ENCODE measurements at regions not wholly inside any gene's neighbourhood (a gene's known extent, or its start where the extent isn't known, plus 50 kb on each side); places are given as distances from the start of the nearest gene placed in this dataset.

DNA sequence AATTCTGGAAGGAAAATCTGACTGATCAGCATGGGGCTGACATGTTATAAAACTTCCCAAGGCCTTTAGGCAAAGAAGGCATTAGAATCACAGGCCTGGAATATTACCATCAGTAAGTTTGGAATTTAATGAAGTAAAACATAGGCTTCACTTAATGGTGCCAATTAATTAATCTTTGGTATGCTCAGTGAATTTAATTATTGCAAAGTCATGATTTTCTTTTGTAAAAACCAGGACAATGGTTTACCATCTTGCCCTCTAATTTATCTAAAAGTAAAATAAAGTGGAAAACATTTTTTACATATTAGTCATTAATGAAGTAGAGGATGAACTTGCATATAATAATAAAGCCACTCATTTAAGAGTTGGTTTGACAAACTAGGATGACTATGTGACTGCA lies 220.3 kb downstream of the SEC23IP start:
- intact Hi-C loops (cut with micrococcal nuclease), result no loop called here
- no TSS peak for BruUV-seq (replicated peaks)
- no peak for FAIRE-seq
- Histone ChIP-seq H2AFZ (ENCODE audit: low read depth, low read length) (no peak overlapping the region), H3K9me1 (ENCODE audit: control insufficient read depth, insufficient read depth, low read length) (no peaks in the 10 kb centered on the region), H3K9ac (ENCODE audit: insufficient read depth in 1 of 2, low read depth in 2 of 2, low read length in 2 of 2) (no peak overlapping the region), H3K4me1 (replicated peaks in 1 of 2; ENCODE audit: control insufficient read depth in 2 of 2, insufficient read depth in 2 of 2, low read length in 2 of 2) (no peaks in the 10 kb centered on the region), H3K27me3 (ENCODE audit: control insufficient read depth in 2 of 2, insufficient read depth in 2 of 2, low read length in 2 of 2) (no peaks in the 10 kb centered on the region), H4K20me1 (replicated peaks; ENCODE audit: control insufficient read depth, insufficient read depth, low read length) (no peaks in the 10 kb centered on the region), H3K27ac (ENCODE audit: extremely low read depth, low read depth, low read length) (no peak overlapping the region), H3K4me2 (ENCODE audit: insufficient read depth, low read length) (no peak overlapping the region), H3K36me3 (ENCODE audit: control insufficient read depth, insufficient read depth, low read length) (no peaks in the 10 kb centered on the region), H3K4me3 (no peak overlapping the region), H3K79me2 (ENCODE audit: control insufficient read depth, insufficient read depth, low read length) (no peaks in the 10 kb centered on the region), H3K9me3 (replicated peaks; ENCODE audit: control insufficient read depth, insufficient read depth, low read depth, low read length) (no peaks in the 10 kb centered on the region)
- ChIA-PET CTCF (ENCODE audit: low intra/inter-chr PET ratio) (no interaction called here), POLR2A (no interaction called here)
- in situ Hi-C loops (cut with MboI), result no loop called here
- no peak for DNase-seq (ENCODE audit: extremely low read depth in 1 of 4, low spot score in 3 of 4)
- TF ChIP-seq RBFOX2 (IDR thresholded peaks at IDR 0.05; ENCODE audit: low read depth, low read length), result no peak
- TF ChIP-seq YY1 (IDR thresholded peaks at IDR 0.05; ENCODE audit: borderline replicate concordance in 1 of 3, control insufficient read depth in 1 of 3, extremely low read depth in 1 of 3, insufficient read depth in 3 of 3, insufficient read length in 1 of 3, insufficient replicate concordance in 2 of 3, low read depth in 1 of 3, low read length in 2 of 3), result no peak
- no peak for TF ChIP-seq HDAC1 (IDR thresholded peaks at IDR 0.05)
- no peak for TF ChIP-seq FIP1L1 (IDR thresholded peaks at IDR 0.05; ENCODE audit: low read depth, low read length, poor library complexity, severe bottlenecking)
- TF ChIP-seq, protein P1, sequence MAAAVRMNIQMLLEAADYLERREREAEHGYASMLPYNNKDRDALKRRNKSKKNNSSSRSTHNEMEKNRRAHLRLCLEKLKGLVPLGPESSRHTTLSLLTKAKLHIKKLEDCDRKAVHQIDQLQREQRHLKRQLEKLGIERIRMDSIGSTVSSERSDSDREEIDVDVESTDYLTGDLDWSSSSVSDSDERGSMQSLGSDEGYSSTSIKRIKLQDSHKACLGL (CRISPR knock-in tag; IDR thresholded peaks at IDR 0.05; ENCODE audit: borderline replicate concordance, poor library complexity, severe bottlenecking), result no peak
- no peak for ATAC-seq

- no TSS peak for BruUV-seq (replicated peaks)
- Histone ChIP-seq H4K20me1 (replicated peaks; ENCODE audit: control insufficient read depth, insufficient read depth, low read length) (no peaks in the 10 kb centered on the region), H3K27ac (ENCODE audit: extremely low read depth, low read depth, low read length) (no peak overlapping the region), H3K4me2 (ENCODE audit: insufficient read depth, low read length) (no peak overlapping the region), H3K9me1 (ENCODE audit: control insufficient read depth, insufficient read depth, low read length) (no peaks in the 10 kb centered on the region), H3K4me1 (replicated peaks in 1 of 2; ENCODE audit: control insufficient read depth in 2 of 2, insufficient read depth in 2 of 2, low read length in 2 of 2) (no peaks in the 10 kb centered on the region), H3K9me3 (replicated peaks; ENCODE audit: control insufficient read depth, insufficient read depth, low read depth, low read length) (no peaks in the 10 kb centered on the region), H2AFZ (ENCODE audit: low read depth, low read length) (no peak overlapping the region), H3K9ac (ENCODE audit: insufficient read depth in 1 of 2, low read depth in 2 of 2, low read length in 2 of 2) (no peak overlapping the region), H3K4me3 (no peak overlapping the region), H3K36me3 (ENCODE audit: control insufficient read depth, insufficient read depth, low read length) (no peaks in the 10 kb centered on the region), H3K27me3 (ENCODE audit: control insufficient read depth in 2 of 2, insufficient read depth in 2 of 2, low read length in 2 of 2) (no peaks in the 10 kb centered on the region), H3K79me2 (ENCODE audit: control insufficient read depth, insufficient read depth, low read length) (no peaks in the 10 kb centered on the region)
- ATAC-seq, result no peak
- in situ Hi-C loops (cut with MboI) (no loop called here), intact Hi-C loops (cut with micrococcal nuclease) (no loop called here)
- no peak for DNase-seq (ENCODE audit: extremely low read depth in 1 of 4, low spot score in 3 of 4)
- 0% methylated on average over 6 of the region's 6 CpGs for WGBS (ENCODE audit: insufficient coverage, low coverage, missing lambda C conversion rate)
- POLR2A ChIA-PET, result no interaction called here
- CTCF ChIA-PET (ENCODE audit: low intra/inter-chr PET ratio), result no interaction called here
- FAIRE-seq, result no peak
- TF ChIP-seq CREB3 (tag; conservative IDR thresholded peaks at IDR 0.05; ENCODE audit: low read depth) (no peak), ZBTB8A (IDR thresholded peaks at IDR 0.05; ENCODE audit: partially characterized antibody) (no peak), BRF2 (IDR thresholded peaks at IDR 0.05; ENCODE audit: borderline replicate concordance, insufficient read depth, insufficient read length) (no peak), ZNF311 (CRISPR knock-in tag; IDR thresholded peaks at IDR 0.05) (no peak), CBX1 (IDR thresholded peaks at IDR 0.05; ENCODE audit: low read depth) (no peak), HNRNPUL1 (IDR thresholded peaks at IDR 0.05; ENCODE audit: low read length) (no peak), TRIM28 (IDR thresholded peaks at IDR 0.05) (no peak)
Observed at GRCh38 chr10:120115959-120116358, 223.4 kb downstream of the SEC23IP start.
